Uterus (tissue), 3 donors: ENCODE measurements at regions not wholly inside any gene's neighbourhood (a gene's known extent, or its start where the extent isn't known, plus 50 kb on each side); places are given as distances from the start of the nearest gene placed in this dataset.

Experiments
- DNase-seq, 2 donors: peaks; one replicate each; pipeline ENCODE4 v3.0.0-alpha.2; 2019 to 2020
- H3K27ac ChIP-seq, 2 donors: fragments of 200-600 bp; sonication (generic); 1 replicate in 1 of 2; 2 replicates in 1 of 2; pipeline ENCODE4 v1.5.1; 2016 to 2018
- H3K27me3 ChIP-seq, 2 donors: fragments of 200-600 bp; sonication (generic); one replicate each; pipeline ENCODE4 v1.5.1; 2018 to 2019; ENCODE audit warnings: control low read depth in 1 of 2
- H3K36me3 ChIP-seq, 2 donors: fragments of 200-600 bp; sonication (generic); one replicate each; pipeline ENCODE4 v1.5.1; 2019; ENCODE audit warnings: control low read depth in 1 of 2
- H3K4me1 ChIP-seq, 2 donors: fragments of 200-600 bp; sonication (generic); one replicate each; pipeline ENCODE4 v1.5.1; 2018 to 2019; ENCODE audit warnings: control low read depth in 1 of 2
- H3K4me3 ChIP-seq, 2 donors: fragments of 200-600 bp; sonication (generic); 1 replicate in 1 of 2; 2 replicates in 1 of 2; pipeline ENCODE4 v1.5.1; 2018 to 2019; ENCODE audit warnings: mild to moderate bottlenecking in 1 of 2
- H3K9me3 ChIP-seq, 2 donors: fragments of 200-600 bp; sonication (generic); one replicate each; pipeline ENCODE4 v1.5.1; 2019; ENCODE audit warnings: control low read depth in 1 of 2
- POLR2A ChIP-seq, 2 donors: fragments of 450-650 bp; IDR thresholded peaks; one replicate each; pipeline ENCODE4 v1.6.1; 2016; ENCODE audit warnings: antibody characterized with exemption in 2 of 2, mild to moderate bottlenecking in 1 of 2, moderate library complexity in 1 of 2
- intact Hi-C: fragments of 100-400 bp; cut with DNase I; formaldehyde crosslinking; loops from one replicate; pipeline ENCODE4 v1.15.1; 2023; ENCODE audit warnings: low total_unique reads
- TF ChIP-seq, protein P1 (sequence below), 4 experiments: fragments of 200-600 bp in 2 of 4; fragments of 450-650 bp in 2 of 4; sonication (generic) in 2 of 4; IDR thresholded peaks; one replicate each; pipeline ENCODE4 v1.5.1; 2016 to 2019; ENCODE audit warnings: antibody characterized with exemption in 4 of 4, mild to moderate bottlenecking in 2 of 4, moderate library complexity in 1 of 4
- donor health status: DM: yes; HTN: yes; CAD: no.

DNA sequence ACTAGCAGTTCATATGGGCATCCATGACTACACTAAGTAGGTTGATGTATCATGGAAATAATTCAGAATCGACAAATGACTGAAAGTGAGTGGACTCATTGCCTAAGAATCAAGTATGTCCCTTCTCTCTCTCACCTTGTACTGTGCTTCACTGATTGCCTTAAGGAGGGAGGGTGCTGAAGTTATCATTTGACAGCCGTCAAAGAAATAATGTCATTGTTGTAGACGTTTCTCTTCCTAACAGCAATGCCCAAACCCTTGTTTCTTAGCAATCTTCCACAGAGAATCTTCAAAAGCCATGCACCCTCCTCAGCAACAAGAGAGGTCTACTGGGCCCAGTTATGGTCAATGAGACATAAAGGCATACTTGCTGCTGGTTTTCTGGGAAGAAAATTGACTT lies 785.0 kb downstream of the SUCLG1 start:
- Histone ChIP-seq H3K27ac (no peak overlapping the region), H3K4me1 (no peaks in the 10 kb centered on the region), H3K27me3 (no peaks in the 10 kb centered on the region), H3K4me3 (no peak overlapping the region), H3K36me3 (no peaks in the 10 kb centered on the region), H3K9me3 (no peaks in the 10 kb centered on the region)
- TF ChIP-seq, protein P1, sequence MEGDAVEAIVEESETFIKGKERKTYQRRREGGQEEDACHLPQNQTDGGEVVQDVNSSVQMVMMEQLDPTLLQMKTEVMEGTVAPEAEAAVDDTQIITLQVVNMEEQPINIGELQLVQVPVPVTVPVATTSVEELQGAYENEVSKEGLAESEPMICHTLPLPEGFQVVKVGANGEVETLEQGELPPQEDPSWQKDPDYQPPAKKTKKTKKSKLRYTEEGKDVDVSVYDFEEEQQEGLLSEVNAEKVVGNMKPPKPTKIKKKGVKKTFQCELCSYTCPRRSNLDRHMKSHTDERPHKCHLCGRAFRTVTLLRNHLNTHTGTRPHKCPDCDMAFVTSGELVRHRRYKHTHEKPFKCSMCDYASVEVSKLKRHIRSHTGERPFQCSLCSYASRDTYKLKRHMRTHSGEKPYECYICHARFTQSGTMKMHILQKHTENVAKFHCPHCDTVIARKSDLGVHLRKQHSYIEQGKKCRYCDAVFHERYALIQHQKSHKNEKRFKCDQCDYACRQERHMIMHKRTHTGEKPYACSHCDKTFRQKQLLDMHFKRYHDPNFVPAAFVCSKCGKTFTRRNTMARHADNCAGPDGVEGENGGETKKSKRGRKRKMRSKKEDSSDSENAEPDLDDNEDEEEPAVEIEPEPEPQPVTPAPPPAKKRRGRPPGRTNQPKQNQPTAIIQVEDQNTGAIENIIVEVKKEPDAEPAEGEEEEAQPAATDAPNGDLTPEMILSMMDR (IDR thresholded peaks at IDR 0.05), result no peak
- TF ChIP-seq POLR2A (IDR thresholded peaks at IDR 0.05), result no peak
- intact Hi-C loops, result no loop called here
- DNase-seq, result no peak

DNA sequence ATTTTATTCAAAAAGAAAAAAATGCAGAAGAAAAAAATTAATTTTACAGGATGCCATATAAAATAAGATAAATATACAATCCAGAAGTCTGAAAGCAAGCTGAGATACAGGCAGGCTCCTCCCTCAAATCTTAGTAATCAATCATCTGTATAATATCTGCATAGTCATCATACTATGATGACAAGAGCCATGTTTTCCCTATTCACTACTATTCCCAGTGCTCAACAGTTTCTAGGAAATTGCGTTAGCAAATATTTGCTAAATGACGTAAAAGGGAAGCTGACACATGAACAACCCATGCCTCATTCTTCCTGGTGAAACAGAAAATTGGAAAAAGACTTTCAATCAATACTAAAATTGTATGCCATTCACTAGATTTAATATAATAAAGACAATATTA lies 793.2 kb downstream of the SUCLG1 start:
- Histone ChIP-seq H3K4me1 (no peaks in the 10 kb centered on the region), H3K4me3 (no peak overlapping the region), H3K27ac (no peak overlapping the region), H3K9me3 (no peaks in the 10 kb centered on the region), H3K27me3 (no peaks in the 10 kb centered on the region), H3K36me3 (no peaks in the 10 kb centered on the region)
- no peak for TF ChIP-seq POLR2A (IDR thresholded peaks at IDR 0.05)
- TF ChIP-seq, protein P1 (IDR thresholded peaks at IDR 0.05), result no peak
- intact Hi-C loops, result no loop called here
- no peak for DNase-seq

DNA sequence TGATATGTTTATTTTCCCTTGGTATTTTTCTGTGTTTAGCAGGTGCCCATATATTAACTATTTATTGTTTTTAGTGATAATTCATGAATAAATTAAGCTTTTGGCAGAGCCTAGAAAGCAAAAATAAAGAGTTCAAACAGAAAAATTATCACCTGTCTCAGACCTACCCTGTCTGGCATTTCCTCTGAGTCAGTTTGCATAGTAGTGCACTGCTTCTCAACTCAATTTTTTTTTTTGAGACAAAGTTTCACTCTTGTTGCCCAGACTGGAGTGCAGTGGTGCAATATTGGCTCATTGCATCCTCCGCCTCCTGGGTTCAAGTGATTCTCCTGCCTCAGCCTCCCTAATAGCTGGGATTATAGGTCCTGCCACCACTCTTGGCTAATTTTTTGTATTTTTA lies 793.9 kb downstream of the SUCLG1 start:
- Histone ChIP-seq H3K27ac (no peak overlapping the region), H3K36me3 (no peaks in the 10 kb centered on the region), H3K9me3 (no peaks in the 10 kb centered on the region), H3K4me3 (no peak overlapping the region), H3K4me1 (no peaks in the 10 kb centered on the region), H3K27me3 (no peaks in the 10 kb centered on the region)
- intact Hi-C loops, result no loop called here
- TF ChIP-seq, protein P1 (IDR thresholded peaks at IDR 0.05), result no peak
- no peak for TF ChIP-seq POLR2A (IDR thresholded peaks at IDR 0.05)
- DNase-seq, result no peak

DNA sequence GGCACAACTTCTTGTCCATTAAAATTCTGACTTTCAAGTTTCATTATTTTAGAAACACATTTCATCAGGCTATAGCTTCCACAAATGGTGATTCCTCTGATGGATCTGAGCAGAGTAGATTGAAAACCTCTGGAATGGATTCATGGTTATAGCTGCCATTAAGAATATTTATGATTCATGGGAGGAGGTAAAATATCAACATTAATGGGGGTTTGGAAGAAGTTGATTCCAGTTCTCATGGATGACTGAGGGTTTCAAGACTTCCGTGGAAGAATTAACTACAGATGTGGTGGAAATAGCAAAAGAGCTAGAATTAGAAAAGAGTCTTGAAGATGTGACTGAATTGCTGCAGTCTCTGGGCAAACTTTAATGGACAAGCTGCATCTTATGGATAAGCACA lies 797.4 kb downstream of the SUCLG1 start:
- TF ChIP-seq POLR2A (IDR thresholded peaks at IDR 0.05), result no peak
- TF ChIP-seq, protein P1 (IDR thresholded peaks at IDR 0.05), result no peak
- no peaks in the 10 kb centered on the region for H3K4me1 ChIP-seq
- H3K36me3 ChIP-seq, result no peaks in the 10 kb centered on the region
- H3K27me3 ChIP-seq, result no peaks in the 10 kb centered on the region
- intact Hi-C loops, result no loop called here
- DNase-seq, result no peak
- H3K9me3 ChIP-seq, result no peaks in the 10 kb centered on the region
- no peak overlapping the region for H3K27ac ChIP-seq
- H3K4me3 ChIP-seq, result no peak overlapping the region

DNA sequence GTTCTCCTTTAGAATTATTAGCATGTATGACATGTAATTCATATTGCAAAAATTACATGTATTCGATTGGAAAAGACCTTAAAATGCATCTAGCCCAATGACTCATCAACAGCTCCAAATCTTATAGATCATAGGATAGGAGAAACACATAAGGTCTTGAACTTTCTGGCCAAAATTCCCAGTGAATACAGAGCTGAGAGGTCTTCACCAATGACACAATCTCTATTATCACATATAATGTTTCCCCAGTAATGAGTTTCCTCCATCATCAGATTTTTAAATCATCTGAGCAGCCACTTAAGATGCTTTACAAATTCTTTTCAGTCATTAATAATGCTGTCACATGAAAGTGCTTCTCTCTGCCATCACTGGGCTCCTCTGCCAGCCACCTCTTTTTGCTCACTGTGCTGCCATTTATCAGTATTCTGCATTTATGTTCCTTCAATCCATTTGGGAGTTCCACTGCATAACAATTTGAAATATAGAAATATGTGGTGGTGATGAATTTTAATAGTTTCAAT lies 804.9 kb downstream of the SUCLG1 start:
- Histone ChIP-seq H3K27ac (no peak overlapping the region), H3K9me3 (no peaks in the 10 kb centered on the region), H3K4me3 (no peak overlapping the region), H3K36me3 (no peaks in the 10 kb centered on the region), H3K4me1 (no peaks in the 10 kb centered on the region), H3K27me3 (no peaks in the 10 kb centered on the region)
- intact Hi-C loops, result no loop called here
- DNase-seq, result no peak
- TF ChIP-seq POLR2A (IDR thresholded peaks at IDR 0.05), result no peak
- TF ChIP-seq, protein P1 (IDR thresholded peaks at IDR 0.05), result no peak
